ENCODE measurements at regions not wholly inside any gene's neighbourhood (a gene's known extent, or its start where the extent isn't known, plus 50 kb on each side); places are given as distances from the start of the nearest gene placed in this dataset.

- TF ChIP-seq EZH2 (IDR thresholded peaks at IDR 0.05) (no peak), FOSL1 (IDR thresholded peaks at IDR 0.05; ENCODE audit: low read depth) (no peak), SIN3A (IDR thresholded peaks at IDR 0.05; ENCODE audit: low read depth) (no peak), POLR2A (IDR thresholded peaks at IDR 0.05; ENCODE audit: borderline replicate concordance, extremely low read depth, insufficient read depth, insufficient read length) (no peak), CEBPB (IDR thresholded peaks at IDR 0.05; ENCODE audit: low read depth) (no peak), CTCF (IDR thresholded peaks at IDR 0.05 in 2 of 3, conservative IDR thresholded peaks at IDR 0.05 in 1 of 3; ENCODE audit: borderline replicate concordance in 1 of 3, insufficient read depth in 1 of 3, low read depth in 2 of 3, low read length in 2 of 3) (no peak), YY1 (IDR thresholded peaks at IDR 0.05; ENCODE audit: extremely low read depth, insufficient replicate concordance, low read depth, low read length) (no peak), EGR1 (IDR thresholded peaks at IDR 0.05; ENCODE audit: low read depth) (no peak), SRF (IDR thresholded peaks at IDR 0.05; ENCODE audit: low read depth) (no peak), POLR2AphosphoS5 (IDR thresholded peaks at IDR 0.05; ENCODE audit: low read depth, low read length) (no peak), ZNF274 (IDR thresholded peaks at IDR 0.05; ENCODE audit: low read depth, low read length) (no peak), EZH2phosphoT487 (IDR thresholded peaks at IDR 0.05; ENCODE audit: borderline replicate concordance) (no peak)
These were observed 279.6 kb upstream of the JARID2 start for GRCh38 chr6:14966096-14966905.

Measured in HCT116 (cell line).